A673 (cell line): ENCODE measurements at regions not wholly inside any gene's neighbourhood (a gene's known extent, or its start where the extent isn't known, plus 50 kb on each side); places are given as distances from the start of the nearest gene placed in this dataset.

Experiments
- BruUV-seq: library from RNA; stranded (reverse); fragments of 400-500 nt; replicated peaks from 2 replicates; lab custom pipeline; 2021; lab: Mats Ljungman, UMichigan
- CTCF ChIA-PET: fragments of 300-600 bp; sonication (Branson Sonifier 250); formaldehyde crosslinking; loops from one replicate; lab custom pipeline; 2022; ENCODE audit warnings: antibody characterized with exemption; lab: Charles Lee
- POLR2A ChIA-PET: fragments of 300-600 bp; sonication (Branson Sonifier 250); formaldehyde crosslinking; loops from one replicate; lab custom pipeline; 2022; ENCODE audit warnings: antibody characterized with exemption; ENCODE audit not compliant: low non-redundant PET; lab: Charles Lee
- DNase-seq: peaks from one replicate; pipeline ENCODE4 v3.0.0-alpha.2; 2015; ENCODE audit warnings: low spot score
- H3K27ac ChIP-seq: fragments of 200-600 bp; sonication (generic); 2 replicates; pipeline ENCODE4 v1.5.1; 2016; ENCODE audit warnings: mixed run types, low read depth, mild to moderate bottlenecking, mixed read lengths, antibody characterized with exemption, low read length; ENCODE audit not compliant: poor library complexity, severe bottlenecking
- H3K27me3 ChIP-seq: fragments of 200-600 bp; sonication (generic); replicated peaks from 2 replicates; pipeline ENCODE4 v1.6.1; 2017; ENCODE audit warnings: mixed run types, low read depth, mild to moderate bottlenecking, mixed read lengths, antibody characterized with exemption, low read length; ENCODE audit not compliant: insufficient read depth, poor library complexity
- H3K36me3 ChIP-seq: fragments of 200-600 bp; sonication (generic); 2 replicates; pipeline ENCODE4 v1.6.1; 2016; ENCODE audit warnings: mixed run types, mild to moderate bottlenecking, mixed read lengths, antibody characterized with exemption, low read length; ENCODE audit not compliant: insufficient read depth, poor library complexity, severe bottlenecking
- H3K4me1 ChIP-seq: fragments of 200-600 bp; sonication (generic); 2 replicates; pipeline ENCODE4 v1.6.1; 2017; ENCODE audit warnings: mixed run types, mild to moderate bottlenecking, mixed read lengths, antibody characterized with exemption, low read length; ENCODE audit not compliant: insufficient read depth, poor library complexity, severe bottlenecking
- H3K4me3 ChIP-seq: fragments of 200-600 bp; sonication (generic); 2 replicates; pipeline ENCODE4 v1.5.1; 2016; ENCODE audit warnings: low read depth, mixed run types, mild to moderate bottlenecking, mixed read lengths, low read length; ENCODE audit not compliant: poor library complexity, severe bottlenecking
- H3K9me3 ChIP-seq: fragments of 200-600 bp; sonication (generic); 2 replicates; pipeline ENCODE4 v1.6.1; 2016; ENCODE audit warnings: mixed run types, low read depth, mild to moderate bottlenecking, mixed read lengths, antibody characterized with exemption, low read length; ENCODE audit not compliant: poor library complexity, severe bottlenecking
- EZH2 ChIP-seq: fragments of 200-600 bp; sonication (generic); IDR thresholded peaks from 2 replicates; pipeline ENCODE4 v1.6.1; 2017; ENCODE audit warnings: borderline replicate concordance, low read depth, mild to moderate bottlenecking, mixed read lengths, antibody characterized with exemption, low read length; ENCODE audit not compliant: poor library complexity, severe bottlenecking
- intact Hi-C: fragments of 100-400 bp; cut with micrococcal nuclease; formaldehyde crosslinking; loops from one replicate; pipeline ENCODE4 v1.10.0; 2022; ENCODE audit not compliant: unreplicated experiment
- TF ChIP-seq, protein P1 (sequence below): fragments of 300-800, 200-600 bp; sonication (generic); conservative IDR thresholded peaks from 2 replicates; pipeline ENCODE4 v1.5.1; 2017; ENCODE audit warnings: low read depth, mild to moderate bottlenecking, antibody characterized with exemption, low read length, moderate library complexity, mixed read lengths

GRCh38 chr4:123776267-123776666, 379.7 kb downstream of the SPRY1 start:
- Histone ChIP-seq H3K27me3 (no peaks in the 10 kb centered on the region), H3K27ac (no peak overlapping the region), H3K4me3 (no peak overlapping the region), H3K9me3 (no peaks in the 10 kb centered on the region), H3K36me3 (no peaks in the 10 kb centered on the region), H3K4me1 (no peaks in the 10 kb centered on the region)
- ChIA-PET POLR2A (no interaction called here), CTCF (no interaction called here)
- BruUV-seq = no TSS peak
- no peak for DNase-seq
- intact Hi-C loops = no loop called here
- no peak for TF ChIP-seq EZH2
- TF ChIP-seq, protein P1, sequence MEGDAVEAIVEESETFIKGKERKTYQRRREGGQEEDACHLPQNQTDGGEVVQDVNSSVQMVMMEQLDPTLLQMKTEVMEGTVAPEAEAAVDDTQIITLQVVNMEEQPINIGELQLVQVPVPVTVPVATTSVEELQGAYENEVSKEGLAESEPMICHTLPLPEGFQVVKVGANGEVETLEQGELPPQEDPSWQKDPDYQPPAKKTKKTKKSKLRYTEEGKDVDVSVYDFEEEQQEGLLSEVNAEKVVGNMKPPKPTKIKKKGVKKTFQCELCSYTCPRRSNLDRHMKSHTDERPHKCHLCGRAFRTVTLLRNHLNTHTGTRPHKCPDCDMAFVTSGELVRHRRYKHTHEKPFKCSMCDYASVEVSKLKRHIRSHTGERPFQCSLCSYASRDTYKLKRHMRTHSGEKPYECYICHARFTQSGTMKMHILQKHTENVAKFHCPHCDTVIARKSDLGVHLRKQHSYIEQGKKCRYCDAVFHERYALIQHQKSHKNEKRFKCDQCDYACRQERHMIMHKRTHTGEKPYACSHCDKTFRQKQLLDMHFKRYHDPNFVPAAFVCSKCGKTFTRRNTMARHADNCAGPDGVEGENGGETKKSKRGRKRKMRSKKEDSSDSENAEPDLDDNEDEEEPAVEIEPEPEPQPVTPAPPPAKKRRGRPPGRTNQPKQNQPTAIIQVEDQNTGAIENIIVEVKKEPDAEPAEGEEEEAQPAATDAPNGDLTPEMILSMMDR = no peak

- CTCF ChIA-PET = no interaction called here
- POLR2A ChIA-PET = no interaction called here
- no peak for DNase-seq
- BruUV-seq = no TSS peak
- Histone ChIP-seq H3K36me3 (no peaks in the 10 kb centered on the region), H3K4me3 (no peak overlapping the region), H3K27ac (no peak overlapping the region), H3K9me3 (no peaks in the 10 kb centered on the region), H3K4me1 (no peaks in the 10 kb centered on the region), H3K27me3 (no peaks in the 10 kb centered on the region)
- TF ChIP-seq, protein P1 = no peak
- no peak for TF ChIP-seq EZH2
- intact Hi-C loops = no loop called here
These were observed 380.8 kb downstream of the SPRY1 start for GRCh38 chr4:123777373-123777772.

DNA sequence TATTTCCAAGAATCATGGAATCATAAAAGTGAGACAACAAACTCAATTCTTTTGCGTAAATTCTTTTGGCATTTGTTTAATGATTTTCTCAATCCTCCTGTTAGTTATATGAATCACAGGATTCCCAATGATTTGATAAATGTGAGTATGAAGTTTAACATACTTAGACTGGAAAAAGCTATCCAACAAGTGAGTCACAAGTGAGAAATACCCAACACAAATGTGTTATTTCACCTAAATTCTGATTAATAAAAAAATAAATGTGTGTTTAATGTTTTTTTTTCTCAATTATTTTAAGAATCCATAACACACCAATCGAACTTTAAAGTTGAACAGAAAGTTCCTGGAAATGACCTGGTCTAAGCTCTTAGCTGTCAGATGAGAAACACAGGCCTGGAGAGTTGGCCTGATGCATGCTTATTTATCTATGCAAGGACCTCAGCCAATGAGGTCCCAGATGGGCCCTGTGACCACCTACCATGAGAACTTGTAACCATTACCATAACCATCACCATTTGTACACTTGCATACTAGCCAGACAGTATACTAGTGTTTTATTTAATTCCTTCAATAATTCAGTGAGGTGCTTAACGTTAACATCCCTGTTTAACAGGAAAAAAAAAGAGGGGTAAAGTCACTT, 386.7 kb downstream of the SPRY1 start:
- no TSS peak for BruUV-seq
- TF ChIP-seq EZH2 = no peak
- TF ChIP-seq, protein P1 = no peak
- Histone ChIP-seq H3K9me3 (no peaks in the 10 kb centered on the region), H3K4me3 (no peak overlapping the region), H3K4me1 (no peaks in the 10 kb centered on the region), H3K27me3 (no peaks in the 10 kb centered on the region), H3K27ac (no peak overlapping the region), H3K36me3 (no peaks in the 10 kb centered on the region)
- ChIA-PET POLR2A (no interaction called here), CTCF (no interaction called here)
- intact Hi-C loops = no loop called here
- no peak for DNase-seq
